ENCODE measurements at regions not wholly inside any gene's neighbourhood (a gene's known extent, or its start where the extent isn't known, plus 50 kb on each side); places are given as distances from the start of the nearest gene placed in this dataset.
"Not testable (repeated sequence)": the region's sequence is repeated elsewhere in the genome, so short reads cannot be mapped to it uniquely, and the experiment has no call there.

GRCh38 chr16:16721849-16722248 lies 342.9 kb downstream of the NPIPA7 start:
- not testable (repeated sequence) for FAIRE-seq; DNase-seq (ENCODE audit: insufficient read length, low spot score)

GRCh38 chr16:16722666-16723065 lies 343.7 kb downstream of the NPIPA7 start:
- FAIRE-seq; DNase-seq (ENCODE audit: insufficient read length, low spot score): not testable (repeated sequence)

GRCh38 chr16:16723819-16724519 lies 345.0 kb downstream of the NPIPA7 start:
- FAIRE-seq; DNase-seq (ENCODE audit: insufficient read length, low spot score): not testable (repeated sequence)

DNA sequence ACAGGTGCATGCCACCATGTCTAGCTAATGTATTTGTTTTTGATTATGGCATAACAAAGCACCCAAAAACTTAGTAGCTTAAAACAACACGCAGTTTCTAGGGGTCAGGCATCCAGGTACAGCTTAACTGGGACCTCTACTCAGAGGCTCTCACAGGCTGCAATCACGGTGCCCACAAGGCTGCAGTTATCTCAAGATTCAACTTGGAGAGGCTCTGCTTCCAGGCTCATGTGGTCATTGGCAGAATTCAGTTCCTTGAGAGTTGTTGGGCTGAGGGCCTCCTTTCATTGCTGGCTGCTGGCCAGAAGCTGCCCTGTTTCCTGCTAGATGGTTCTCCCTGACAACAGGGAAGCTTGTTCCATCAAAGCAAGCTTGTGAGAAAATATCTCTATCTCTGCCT lies 348.1 kb downstream of the NPIPA7 start:
- DNase-seq (ENCODE audit: insufficient read length, low spot score); FAIRE-seq: not testable (repeated sequence)

DNA sequence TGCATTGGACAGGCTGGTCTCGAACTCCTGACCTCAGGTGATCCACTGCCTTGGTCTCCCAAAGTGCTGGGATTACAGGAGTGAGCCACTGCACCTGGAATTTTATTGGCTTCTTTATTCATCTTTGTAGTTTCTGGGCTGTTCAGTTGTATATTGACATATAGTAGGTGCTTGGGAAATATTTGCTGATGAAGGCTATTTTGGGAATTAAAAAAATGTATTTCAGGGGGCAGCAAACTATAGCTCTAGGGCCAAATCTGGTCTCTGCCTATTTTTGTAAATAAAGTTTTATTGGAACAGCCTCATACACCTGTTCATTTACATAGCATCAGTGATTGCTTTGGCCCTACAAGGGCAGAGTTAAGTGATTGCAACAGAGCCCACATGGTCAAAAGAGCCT lies 363.6 kb downstream of the NPIPA7 start:
- DNase-seq (ENCODE audit: insufficient read length, low spot score); FAIRE-seq: not testable (repeated sequence)

DNA sequence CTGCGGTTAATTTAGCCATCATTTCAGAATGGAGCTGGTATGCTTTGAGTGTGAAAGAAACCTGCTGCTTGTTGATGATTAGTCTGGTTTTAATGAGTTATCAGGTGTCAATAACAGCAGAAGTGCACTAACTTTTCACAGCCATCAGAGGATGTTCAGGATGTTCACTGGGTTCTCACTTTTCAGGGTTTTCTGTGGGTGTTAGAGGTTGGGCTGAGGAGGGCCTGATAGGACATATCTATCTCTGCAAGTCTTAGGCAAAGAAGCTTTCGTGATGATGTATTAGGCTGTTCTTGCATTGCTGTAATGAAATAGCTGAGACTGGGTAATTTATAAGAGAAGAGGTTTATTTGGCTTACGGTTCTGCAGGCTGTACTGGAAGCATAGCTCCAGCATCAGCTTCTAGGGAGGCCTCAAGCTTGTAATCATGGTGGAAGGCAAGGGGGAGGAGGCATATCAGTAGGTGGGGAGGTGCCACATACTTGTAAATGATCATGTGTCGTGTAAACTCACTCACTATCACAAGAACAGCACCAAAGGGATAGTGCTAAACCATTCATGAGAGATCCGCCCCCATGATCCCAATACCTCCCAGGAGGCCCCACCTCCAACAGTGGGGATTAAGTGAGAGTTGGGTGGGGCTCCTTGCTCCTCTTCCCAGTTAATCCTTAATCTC lies 376.2 kb downstream of the NPIPA7 start:
- not testable (repeated sequence) for FAIRE-seq; DNase-seq (ENCODE audit: insufficient read length, low spot score)

GRCh38 chr16:16763449-16763848 lies 384.5 kb downstream of the NPIPA7 start:
- no peak for DNase-seq (ENCODE audit: insufficient read length, low spot score)
- no peak for TF ChIP-seq CTCF (IDR thresholded peaks at IDR 0.05; ENCODE audit: insufficient read depth, missing control alignments)

DNA sequence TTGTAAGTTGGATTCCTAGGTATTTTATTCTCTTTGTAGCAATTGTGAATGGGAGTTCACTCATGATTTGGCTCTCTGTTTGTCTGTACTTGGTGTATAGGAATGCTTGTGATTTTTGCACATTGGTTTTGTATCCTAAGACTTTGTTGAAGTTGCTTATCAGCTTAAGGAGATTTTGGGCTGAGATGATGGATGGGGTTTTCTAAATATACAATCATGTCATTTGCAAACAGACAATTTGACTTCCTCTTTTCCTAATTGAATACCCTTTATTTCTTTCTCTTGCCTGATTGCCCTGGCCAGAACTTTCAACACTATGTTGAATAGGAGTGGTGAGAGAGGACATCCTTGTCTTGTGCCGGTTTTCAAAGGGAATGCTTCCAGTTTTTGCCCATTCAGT lies 391.8 kb downstream of the NPIPA7 start:
- not testable (repeated sequence) for DNase-seq (ENCODE audit: insufficient read length, low spot score); FAIRE-seq

More at GRCh38 chr16:16763449-16763848, 384.5 kb downstream of the NPIPA7 start:
- FAIRE-seq: no peak

DNA sequence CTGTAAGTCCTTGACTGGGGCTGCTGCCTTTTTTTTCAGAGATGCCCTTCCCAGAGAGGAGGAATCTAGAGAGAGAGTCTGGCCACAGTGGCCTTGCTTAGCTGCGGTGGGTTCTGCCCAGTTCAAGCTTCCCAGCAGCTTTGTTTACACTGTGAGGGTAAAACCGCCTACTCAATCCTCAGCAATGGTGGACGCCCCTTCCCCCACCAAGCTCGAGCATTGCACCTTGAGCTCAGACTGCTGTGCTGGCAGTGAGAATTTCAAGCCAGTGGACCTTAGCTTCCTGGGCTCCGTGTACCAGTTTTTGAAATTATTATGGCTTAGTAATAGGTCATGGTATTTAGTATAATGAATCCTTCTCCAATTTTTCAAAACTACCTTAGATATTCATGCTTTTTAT lies 395.4 kb downstream of the NPIPA7 start:
- DNase-seq (ENCODE audit: insufficient read length, low spot score) (no peak), FAIRE-seq (no peak)
- no peak for TF ChIP-seq CTCF (IDR thresholded peaks at IDR 0.05; ENCODE audit: insufficient read depth, missing control alignments)

DNA sequence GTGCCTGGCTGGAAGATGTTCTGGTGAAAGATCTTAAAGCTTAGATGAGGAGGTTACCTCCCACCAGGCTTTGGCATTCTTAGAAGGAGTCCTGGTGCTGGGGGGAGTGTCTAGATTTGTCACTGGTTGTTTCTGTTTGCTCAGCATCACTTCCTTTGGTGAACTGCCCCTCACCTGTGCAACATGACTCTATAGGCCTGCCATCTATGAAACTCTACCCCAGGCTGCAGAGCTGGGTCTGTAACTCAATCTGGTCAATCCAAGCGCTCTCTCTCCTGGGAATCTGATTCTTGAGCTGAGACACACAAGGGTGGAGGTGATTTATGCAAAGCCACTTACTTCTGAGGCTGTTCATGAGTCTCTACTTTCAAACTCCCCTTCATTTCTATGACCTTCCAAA lies 399.4 kb downstream of the NPIPA7 start:
- FAIRE-seq (no peak), DNase-seq (ENCODE audit: insufficient read length, low spot score) (no peak)
- no peak for TF ChIP-seq CTCF (IDR thresholded peaks at IDR 0.05; ENCODE audit: insufficient read depth, missing control alignments)

- no peak for FAIRE-seq
- DNase-seq (ENCODE audit: insufficient read length, low spot score): no peak
- TF ChIP-seq CTCF (IDR thresholded peaks at IDR 0.05; ENCODE audit: insufficient read depth, missing control alignments): no peak
These were observed 401.6 kb downstream of the NPIPA7 start for GRCh38 chr16:16780588-16780987.

All from D721Med (cell line).